ENCODE measurements at regions not wholly inside any gene's neighbourhood (a gene's known extent, or its start where the extent isn't known, plus 50 kb on each side); places are given as distances from the start of the nearest gene placed in this dataset.

DNA sequence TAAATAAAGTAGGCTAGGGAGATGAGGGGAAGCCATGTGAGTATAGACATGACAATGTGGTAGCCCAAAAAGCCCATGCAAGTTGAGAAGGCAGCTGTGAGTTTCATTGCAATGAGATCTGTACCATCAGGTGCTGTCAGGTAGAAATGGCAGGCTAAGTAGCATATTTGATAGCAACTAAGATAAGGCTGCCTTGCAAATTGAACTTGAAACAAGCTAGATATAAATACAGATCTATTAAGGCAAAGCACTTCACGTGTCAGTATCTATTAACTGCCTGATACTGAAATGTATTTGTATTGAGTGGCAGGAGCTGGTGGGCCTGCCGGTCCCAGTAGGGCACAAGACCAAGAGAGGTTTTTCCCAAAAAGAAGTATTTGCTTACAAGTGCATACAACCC is 419.9 kb downstream of the TDRD15 start:
- TF ChIP-seq, protein P1, sequence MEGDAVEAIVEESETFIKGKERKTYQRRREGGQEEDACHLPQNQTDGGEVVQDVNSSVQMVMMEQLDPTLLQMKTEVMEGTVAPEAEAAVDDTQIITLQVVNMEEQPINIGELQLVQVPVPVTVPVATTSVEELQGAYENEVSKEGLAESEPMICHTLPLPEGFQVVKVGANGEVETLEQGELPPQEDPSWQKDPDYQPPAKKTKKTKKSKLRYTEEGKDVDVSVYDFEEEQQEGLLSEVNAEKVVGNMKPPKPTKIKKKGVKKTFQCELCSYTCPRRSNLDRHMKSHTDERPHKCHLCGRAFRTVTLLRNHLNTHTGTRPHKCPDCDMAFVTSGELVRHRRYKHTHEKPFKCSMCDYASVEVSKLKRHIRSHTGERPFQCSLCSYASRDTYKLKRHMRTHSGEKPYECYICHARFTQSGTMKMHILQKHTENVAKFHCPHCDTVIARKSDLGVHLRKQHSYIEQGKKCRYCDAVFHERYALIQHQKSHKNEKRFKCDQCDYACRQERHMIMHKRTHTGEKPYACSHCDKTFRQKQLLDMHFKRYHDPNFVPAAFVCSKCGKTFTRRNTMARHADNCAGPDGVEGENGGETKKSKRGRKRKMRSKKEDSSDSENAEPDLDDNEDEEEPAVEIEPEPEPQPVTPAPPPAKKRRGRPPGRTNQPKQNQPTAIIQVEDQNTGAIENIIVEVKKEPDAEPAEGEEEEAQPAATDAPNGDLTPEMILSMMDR (IDR thresholded peaks at IDR 0.05; ENCODE audit: low read depth, low read length) = no peak
- DNase-seq (ENCODE audit: extremely low read depth, low read depth) = no peak

DNA sequence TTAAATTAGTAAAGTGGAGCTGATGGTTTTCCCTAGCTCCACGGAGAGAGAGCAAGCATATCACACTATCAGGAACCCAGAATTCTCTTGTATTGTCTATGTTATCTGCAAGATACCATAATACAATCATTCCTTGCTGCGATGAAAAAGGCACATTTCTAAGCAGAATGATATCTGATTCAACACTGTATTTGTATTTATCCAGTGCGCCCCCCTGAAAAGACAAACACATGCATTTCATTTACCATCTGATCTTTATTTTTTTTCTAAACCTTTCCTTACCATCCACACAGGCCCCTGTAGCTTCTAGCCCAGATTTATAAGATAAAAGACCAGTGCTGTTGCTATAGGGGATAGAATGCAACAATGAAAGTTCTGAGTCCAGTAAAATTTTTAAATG is 420.6 kb downstream of the TDRD15 start:
- TF ChIP-seq, protein P1 (IDR thresholded peaks at IDR 0.05; ENCODE audit: low read depth, low read length) = no peak
- DNase-seq (ENCODE audit: extremely low read depth, low read depth) = no peak

DNA sequence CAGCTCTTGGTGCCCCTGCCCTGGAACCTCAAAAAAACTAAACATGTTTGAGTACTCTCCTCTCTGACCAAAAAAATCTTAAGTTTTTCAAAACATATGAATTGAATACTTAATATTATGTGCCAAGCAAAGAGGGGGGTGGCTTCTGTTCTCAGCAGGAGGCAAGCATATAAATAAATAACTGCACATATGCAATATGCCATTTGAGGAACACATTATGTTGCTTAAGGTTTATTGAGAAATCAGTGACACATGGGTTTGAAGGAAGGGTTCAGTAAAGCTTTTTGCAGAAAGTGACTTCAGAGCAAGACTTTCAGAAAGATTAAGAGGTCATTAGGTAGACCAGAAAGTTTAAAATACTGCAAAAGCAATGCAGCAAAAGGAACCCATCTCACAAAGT is 429.2 kb downstream of the TDRD15 start:
- no peak for DNase-seq (ENCODE audit: extremely low read depth, low read depth)
- TF ChIP-seq, protein P1 (IDR thresholded peaks at IDR 0.05; ENCODE audit: low read depth, low read length) = no peak

DNA sequence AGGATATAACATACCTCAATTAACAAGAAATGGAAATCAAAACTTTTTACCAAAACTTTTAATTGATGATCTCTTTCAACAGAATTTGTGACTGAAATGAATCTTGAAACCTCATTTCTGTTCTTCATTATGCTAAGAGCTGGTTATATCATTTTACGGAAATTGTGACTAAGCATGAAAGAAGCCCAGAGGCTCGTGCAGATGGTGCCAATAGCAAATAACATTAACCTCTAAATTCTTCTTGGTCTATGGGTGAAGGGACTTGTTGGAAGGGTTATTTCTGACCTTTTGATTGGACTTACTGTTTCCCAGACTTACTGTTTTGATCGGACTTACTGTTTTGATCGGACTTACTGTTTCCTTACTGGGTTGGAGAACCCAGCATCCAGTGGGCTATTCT is 435.6 kb downstream of the TDRD15 start:
- TF ChIP-seq, protein P1 (IDR thresholded peaks at IDR 0.05; ENCODE audit: low read depth, low read length) = no peak
- no peak for DNase-seq (ENCODE audit: extremely low read depth, low read depth)

GRCh38 chr2:21561965-21562364 is 438.2 kb downstream of the TDRD15 start:
- TF ChIP-seq, protein P1 (IDR thresholded peaks at IDR 0.05; ENCODE audit: low read depth, low read length) = no peak
- no peak for DNase-seq (ENCODE audit: extremely low read depth, low read depth)

- no peak for DNase-seq (ENCODE audit: extremely low read depth, low read depth)
- TF ChIP-seq, protein P1 (IDR thresholded peaks at IDR 0.05; ENCODE audit: low read depth, low read length) = no peak
Measured at GRCh38 chr2:21567395-21567794, 443.6 kb downstream of the TDRD15 start.

DNA sequence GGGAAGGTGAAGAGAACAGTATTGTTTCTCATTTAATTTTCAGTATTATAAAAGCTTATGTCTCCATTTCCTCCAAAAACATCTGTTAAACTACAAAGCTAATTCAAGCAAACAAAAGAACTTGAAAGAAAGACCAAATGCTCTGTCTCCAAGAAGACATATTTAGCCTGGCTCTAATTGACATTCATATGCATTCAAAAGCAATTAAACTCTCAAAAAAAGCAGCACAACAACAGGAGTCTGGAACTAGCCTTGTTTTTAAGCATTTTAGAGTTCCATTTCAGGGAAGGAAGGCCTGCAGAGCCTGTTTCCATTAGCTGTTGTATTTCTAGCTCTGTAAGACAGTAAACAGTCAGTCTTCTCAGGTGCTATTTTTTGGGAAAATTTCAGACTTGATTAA is 447.9 kb downstream of the TDRD15 start:
- TF ChIP-seq, protein P1 (IDR thresholded peaks at IDR 0.05; ENCODE audit: low read depth, low read length) = no peak
- DNase-seq (ENCODE audit: extremely low read depth, low read depth) = no peak
